Endothelial cell of umbilical vein (primary cell): ENCODE measurements at regions not wholly inside any gene's neighbourhood (a gene's known extent, or its start where the extent isn't known, plus 50 kb on each side); places are given as distances from the start of the nearest gene placed in this dataset.
"Not testable (repeated sequence)": the region's sequence is repeated elsewhere in the genome, so short reads cannot be mapped to it uniquely, and the experiment has no call there.

Experiments used
- BruUV-seq: library from RNA; stranded (reverse); fragments of 400-500 nt; replicated peaks from 2 replicates; lab custom pipeline; 2021; lab: Mats Ljungman, UMichigan
- CTCF ChIA-PET: fragments of 300-600, 350-600 bp; sonication (Branson Sonifier 250); formaldehyde crosslinking; loops from one replicate; lab custom pipeline; 2021; ENCODE audit warnings: antibody characterized with exemption, inconsistent platforms; lab: Charles Lee
- POLR2A ChIA-PET: fragments of 300-600, 350-600 bp; sonication (Branson Sonifier 250); formaldehyde crosslinking; loops from one replicate; lab custom pipeline; 2021; ENCODE audit warnings: antibody characterized with exemption, inconsistent platforms; lab: Charles Lee
- DNase-seq: peaks from one replicate; pipeline ENCODE4 v3.0.0-alpha.2; 2011; ENCODE audit warnings: low read depth, low spot score
- FAIRE-seq: peaks from 2 replicates; lab custom pipeline; 2011; peaks lifted over from hg19 to GRCh38; lab: Jason Lieb, UNC
- H2AFZ ChIP-seq: 2 replicates; pipeline ENCODE4 v1.6.0; 2012; ENCODE audit warnings: low read depth, low read length, control low read depth, inconsistent platforms
- H3K27ac ChIP-seq: 2 replicates; pipeline ENCODE4 v1.5.1; 2011; ENCODE audit warnings: low read depth, mild to moderate bottlenecking, control low read depth, low read length, moderate library complexity; ENCODE audit not compliant: insufficient read depth
- H3K27me3 ChIP-seq, 2 experiments: 2 replicates each; pipeline versions ENCODE4 v1.6.0 to v1.6.1; 2011; ENCODE audit warnings: low read length in 2 of 2, mixed read lengths in 1 of 2; ENCODE audit not compliant: control insufficient read depth in 2 of 2, insufficient read depth in 2 of 2
- H3K36me3 ChIP-seq, 2 experiments: 2 replicates in 1 of 2; 3 replicates in 1 of 2; pipeline ENCODE4 v1.5.1; 2011; ENCODE audit warnings: low read length in 2 of 2, mild to moderate bottlenecking in 1 of 2, moderate library complexity in 1 of 2; ENCODE audit not compliant: control insufficient read depth in 2 of 2, insufficient read depth in 2 of 2; ENCODE audit errors: extremely low read depth in 1 of 2
- H3K4me1 ChIP-seq: 3 replicates; pipeline ENCODE4 v1.5.1; 2011; ENCODE audit warnings: mild to moderate bottlenecking, low read length; ENCODE audit not compliant: control insufficient read depth, insufficient read depth; ENCODE audit errors: extremely low read depth
- H3K4me2 ChIP-seq: 2 replicates; pipeline ENCODE4 v1.6.1; 2011; ENCODE audit warnings: low read length, control low read depth, mixed read lengths; ENCODE audit not compliant: insufficient read depth
- H3K4me3 ChIP-seq, 3 experiments: fragments of 200-600 bp in 1 of 3; sonication (generic), shearing (Covaris generic) in 1 of 3; replicated peaks in 1 of 3; 2 replicates each; pipeline ENCODE4 v1.5.1; 2011 to 2016; ENCODE audit warnings: control low read depth in 3 of 3, low read length in 3 of 3, mild to moderate bottlenecking in 2 of 3, inconsistent platforms in 1 of 3, low read depth in 1 of 3, moderate library complexity in 1 of 3; ENCODE audit not compliant: insufficient read depth in 1 of 3
- H3K79me2 ChIP-seq: 2 replicates; pipeline ENCODE4 v1.6.0; 2012; ENCODE audit warnings: low read length, inconsistent platforms; ENCODE audit not compliant: control insufficient read depth, insufficient read depth
- H3K9ac ChIP-seq: replicated peaks from 2 replicates; pipeline ENCODE3; 2011; ENCODE audit warnings: low read length, control low read depth; ENCODE audit not compliant: insufficient read depth; ENCODE audit errors: extremely low read depth
- H3K9me1 ChIP-seq: replicated peaks from 3 replicates; pipeline ENCODE4 v1.6.0; 2011; ENCODE audit warnings: mild to moderate bottlenecking, low read length; ENCODE audit not compliant: control insufficient read depth, insufficient read depth; ENCODE audit errors: extremely low read depth
- H3K9me3 ChIP-seq: replicated peaks from 2 replicates; pipeline ENCODE4 v1.5.1; 2012; ENCODE audit warnings: low read length, inconsistent platforms; ENCODE audit not compliant: control insufficient read depth, insufficient read depth
- H4K20me1 ChIP-seq: replicated peaks from 2 replicates; pipeline ENCODE3; 2011; ENCODE audit warnings: mild to moderate bottlenecking, low read length; ENCODE audit not compliant: control insufficient read depth, insufficient read depth; ENCODE audit errors: extremely low read depth
- dilution Hi-C: fragments of 300-500 bp; cut with MboI; formaldehyde crosslinking; loops from one replicate; pipeline ENCODE4 v1.15.0; 2019; ENCODE audit warnings: low sequenced_read_pairs; ENCODE audit not compliant: extremely low pct_ligation_motif_present
- intact Hi-C: fragments of 100-400 bp; cut with micrococcal nuclease; formaldehyde crosslinking; loops from one replicate; pipeline ENCODE4 v1.10.0; 2022

DNA sequence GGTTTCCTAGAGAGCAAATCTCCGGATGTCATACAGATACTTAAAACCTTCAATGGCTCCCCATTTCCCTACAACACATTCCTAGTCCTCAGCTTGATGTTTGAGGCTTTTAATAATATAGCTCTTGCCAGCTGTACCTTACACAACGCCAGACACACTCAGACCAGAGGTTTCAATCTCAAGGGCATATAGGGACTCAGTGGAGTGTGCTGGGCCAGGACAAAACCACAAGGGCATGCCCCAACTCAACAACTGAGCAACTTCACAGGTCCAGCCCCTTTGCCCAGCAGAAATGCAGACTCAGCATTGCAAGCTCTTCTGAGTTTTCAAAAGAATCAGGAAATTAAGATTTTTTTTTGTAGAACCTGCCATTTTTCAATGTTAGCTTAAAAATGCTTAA lies 235.5 kb downstream of the NPIPA8 start:
- H3K9me1 ChIP-seq, H3K36me3 ChIP-seq, H3K79me2 ChIP-seq, H3K4me1 ChIP-seq, H3K4me2 ChIP-seq, H2AFZ ChIP-seq, H3K27me3 ChIP-seq, H3K4me3 ChIP-seq, H4K20me1 ChIP-seq, FAIRE-seq, CTCF ChIA-PET, intact Hi-C loops, DNase-seq, BruUV-seq, H3K9ac ChIP-seq, H3K27ac ChIP-seq, dilution Hi-C loops, H3K9me3 ChIP-seq, POLR2A ChIA-PET: not testable (repeated sequence)

GRCh38 chr16:18092605-18093004 lies 243.9 kb downstream of the NPIPA8 start:
- H3K79me2 ChIP-seq, CTCF ChIA-PET, H4K20me1 ChIP-seq, H3K9ac ChIP-seq, H3K9me3 ChIP-seq, H2AFZ ChIP-seq, intact Hi-C loops, BruUV-seq, H3K27ac ChIP-seq, FAIRE-seq, POLR2A ChIA-PET, H3K4me1 ChIP-seq, H3K27me3 ChIP-seq, H3K4me3 ChIP-seq, H3K9me1 ChIP-seq, dilution Hi-C loops, H3K36me3 ChIP-seq, DNase-seq, H3K4me2 ChIP-seq: not testable (repeated sequence)

- H3K4me3 ChIP-seq, H3K36me3 ChIP-seq, H3K27me3 ChIP-seq, H3K4me2 ChIP-seq, H3K9me3 ChIP-seq, H3K4me1 ChIP-seq, H3K9me1 ChIP-seq, H4K20me1 ChIP-seq, POLR2A ChIA-PET, H3K27ac ChIP-seq, CTCF ChIA-PET, dilution Hi-C loops, FAIRE-seq, intact Hi-C loops, H3K9ac ChIP-seq, BruUV-seq, H3K79me2 ChIP-seq, H2AFZ ChIP-seq, DNase-seq: not testable (repeated sequence)
Measured at GRCh38 chr16:18080658-18081363, 255.7 kb downstream of the NPIPA8 start.

DNA sequence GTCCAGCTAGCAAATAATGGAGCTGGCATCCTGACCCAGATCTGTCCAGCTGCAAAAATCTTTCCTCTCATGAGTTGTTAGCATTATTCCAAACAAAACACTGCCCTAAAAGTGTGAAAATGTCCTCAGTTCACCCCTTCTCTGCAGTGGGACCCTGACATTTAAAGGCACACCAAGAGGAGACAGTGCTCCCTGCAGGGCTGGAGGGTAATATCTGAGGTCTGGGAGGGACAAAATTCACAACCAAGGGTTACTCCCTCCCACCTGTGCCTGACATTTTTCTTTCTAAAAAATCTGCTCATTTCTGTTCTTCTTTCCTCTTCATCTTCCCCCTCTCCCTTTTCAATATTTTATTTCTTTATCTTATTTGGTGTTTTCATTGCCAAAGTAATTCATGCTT lies 258.6 kb downstream of the NPIPA8 start:
- BruUV-seq, H3K27me3 ChIP-seq, H3K9me1 ChIP-seq, H2AFZ ChIP-seq, FAIRE-seq, dilution Hi-C loops, H3K9ac ChIP-seq, H4K20me1 ChIP-seq, H3K9me3 ChIP-seq, H3K4me1 ChIP-seq, intact Hi-C loops, H3K4me3 ChIP-seq, H3K27ac ChIP-seq, H3K36me3 ChIP-seq, CTCF ChIA-PET, H3K4me2 ChIP-seq, POLR2A ChIA-PET, H3K79me2 ChIP-seq, DNase-seq: not testable (repeated sequence)
